ENCODE measurements at regions not wholly inside any gene's neighbourhood (a gene's known extent, or its start where the extent isn't known, plus 50 kb on each side); places are given as distances from the start of the nearest gene placed in this dataset.

- H3K27ac ChIP-seq: no peak overlapping the region
Measured at GRCh38 chr1:163013826-163014600, 55.1 kb upstream of the RGS4 start.

GRCh38 chr1:163006051-163006834, 62.9 kb upstream of the RGS4 start:
- TF ChIP-seq ZFX (IDR thresholded peaks at IDR 0.05) (no peak), CTCF (conservative IDR thresholded peaks at IDR 0.05) (no peak)

More at GRCh38 chr1:163013826-163014600, 55.1 kb upstream of the RGS4 start:
- TF ChIP-seq ZFX (IDR thresholded peaks at IDR 0.05) (no peak), CTCF (conservative IDR thresholded peaks at IDR 0.05) (no peak)

GRCh38 chr1:162997499-162998285, 71.5 kb upstream of the RGS4 start:
- no peak overlapping the region for H3K27ac ChIP-seq
- TF ChIP-seq CTCF (conservative IDR thresholded peaks at IDR 0.05) (no peak), ZFX (IDR thresholded peaks at IDR 0.05) (no peak)

More at GRCh38 chr1:163006051-163006834, 62.9 kb upstream of the RGS4 start:
- H3K27ac ChIP-seq: no peak overlapping the region

GRCh38 chr1:162996261-162996660, 72.9 kb upstream of the RGS4 start:
- TF ChIP-seq CTCF (conservative IDR thresholded peaks at IDR 0.05) (no peak), ZFX (IDR thresholded peaks at IDR 0.05) (no peak)
- H3K27ac ChIP-seq: no peak overlapping the region

- no peak overlapping the region for H3K27ac ChIP-seq
- TF ChIP-seq CTCF (conservative IDR thresholded peaks at IDR 0.05) (no peak), ZFX (IDR thresholded peaks at IDR 0.05) (no peak)
Measured at GRCh38 chr1:162994921-162995320, 74.2 kb upstream of the RGS4 start.

- no peak overlapping the region for H3K27ac ChIP-seq
- TF ChIP-seq ZFX (IDR thresholded peaks at IDR 0.05) (no peak), CTCF (conservative IDR thresholded peaks at IDR 0.05) (no peak)
Measured at GRCh38 chr1:162993846-162994245, 75.3 kb upstream of the RGS4 start.

All from C4-2B (cell line).